BJ (cell line): ENCODE measurements at regions not wholly inside any gene's neighbourhood (a gene's known extent, or its start where the extent isn't known, plus 50 kb on each side); places are given as distances from the start of the nearest gene placed in this dataset.

Experiments used
- CTCF ChIA-PET: fragments of 350-600 bp; formaldehyde crosslinking; extraction: SDS; loops from one replicate; lab custom pipeline; 2021; ENCODE audit warnings: antibody characterized with exemption, inconsistent platforms; lab: Yijun Ruan, JAX
- POLR2A ChIA-PET: fragments of 300-600 bp; sonication (Branson Sonifier 250); formaldehyde crosslinking; extraction: SDS; loops from one replicate; lab custom pipeline; 2021; ENCODE audit warnings: antibody characterized with exemption; lab: Charles Lee
- DNase-seq: peaks from one replicate; pipeline ENCODE4 v3.0.0-alpha.2; 2011; ENCODE audit warnings: low read depth
- H3K27me3 ChIP-seq: 2 replicates; pipeline ENCODE4 v1.6.0; 2011; ENCODE audit warnings: low read length; ENCODE audit not compliant: control insufficient read depth, insufficient read depth
- H3K36me3 ChIP-seq: 2 replicates; pipeline ENCODE4 v1.5.1; 2011; ENCODE audit warnings: low read length; ENCODE audit not compliant: control insufficient read depth, insufficient read depth
- H3K4me3 ChIP-seq: 2 replicates; pipeline ENCODE4 v1.5.1; 2011; ENCODE audit warnings: low read depth, mild to moderate bottlenecking, control low read depth, low read length
- TF ChIP-seq, protein P1 (sequence below): IDR thresholded peaks from 2 replicates; pipeline ENCODE4 v1.5.1; 2011; ENCODE audit warnings: low read depth, mild to moderate bottlenecking, control low read depth, inconsistent platforms, low read length, moderate library complexity; ENCODE audit not compliant: insufficient read depth

DNA sequence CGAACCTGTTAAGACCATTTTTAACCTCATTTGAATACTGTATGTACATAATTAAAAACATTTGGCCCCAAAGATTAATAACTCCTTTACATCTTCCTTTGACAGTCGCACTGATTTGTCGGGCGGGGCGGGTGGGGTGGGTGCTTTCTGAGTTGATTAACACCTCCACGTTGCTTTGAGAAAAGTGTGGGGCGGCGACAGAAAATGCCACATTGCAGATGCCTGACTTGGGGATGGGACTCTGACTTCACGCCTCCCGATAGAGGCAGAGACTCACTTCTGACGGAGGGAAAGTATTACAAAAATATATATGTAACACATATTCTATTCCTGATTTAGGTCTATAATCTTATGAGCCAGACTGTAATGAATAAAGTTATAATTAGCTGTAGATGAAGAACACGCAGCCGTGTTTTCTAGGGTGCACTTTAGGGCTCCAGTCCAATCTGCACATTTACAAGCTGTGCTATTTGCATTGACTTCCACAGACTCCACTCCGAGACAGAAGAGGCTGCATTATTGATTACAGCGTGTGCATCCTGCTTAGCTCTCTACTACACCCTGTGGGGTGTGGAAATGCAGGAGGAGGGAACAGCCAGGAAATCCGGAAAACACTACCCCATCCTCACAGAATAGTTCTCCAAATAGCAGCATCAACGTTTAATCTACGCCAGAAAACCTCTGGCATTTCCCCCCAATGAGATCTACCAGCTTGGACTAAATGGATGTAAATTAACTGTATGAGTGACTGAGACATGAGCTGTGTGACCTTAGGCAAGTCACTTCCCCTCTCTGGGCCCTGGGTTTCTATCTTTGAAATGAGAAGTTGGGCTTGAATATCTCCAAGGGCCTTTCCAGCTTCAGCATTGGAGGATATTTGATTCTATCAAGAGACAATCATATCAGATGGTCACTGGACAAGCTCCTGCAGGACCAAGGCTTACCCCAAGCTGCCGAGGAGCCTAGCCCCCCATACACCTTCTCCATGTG, 308.0 kb downstream of the RRAGC start:
- H3K36me3 ChIP-seq, result no peaks in the 10 kb centered on the region
- H3K27me3 ChIP-seq, result no peaks in the 10 kb centered on the region; the same call in none of the 2 replicates
- DNase-seq, result no peak
- TF ChIP-seq, protein P1, sequence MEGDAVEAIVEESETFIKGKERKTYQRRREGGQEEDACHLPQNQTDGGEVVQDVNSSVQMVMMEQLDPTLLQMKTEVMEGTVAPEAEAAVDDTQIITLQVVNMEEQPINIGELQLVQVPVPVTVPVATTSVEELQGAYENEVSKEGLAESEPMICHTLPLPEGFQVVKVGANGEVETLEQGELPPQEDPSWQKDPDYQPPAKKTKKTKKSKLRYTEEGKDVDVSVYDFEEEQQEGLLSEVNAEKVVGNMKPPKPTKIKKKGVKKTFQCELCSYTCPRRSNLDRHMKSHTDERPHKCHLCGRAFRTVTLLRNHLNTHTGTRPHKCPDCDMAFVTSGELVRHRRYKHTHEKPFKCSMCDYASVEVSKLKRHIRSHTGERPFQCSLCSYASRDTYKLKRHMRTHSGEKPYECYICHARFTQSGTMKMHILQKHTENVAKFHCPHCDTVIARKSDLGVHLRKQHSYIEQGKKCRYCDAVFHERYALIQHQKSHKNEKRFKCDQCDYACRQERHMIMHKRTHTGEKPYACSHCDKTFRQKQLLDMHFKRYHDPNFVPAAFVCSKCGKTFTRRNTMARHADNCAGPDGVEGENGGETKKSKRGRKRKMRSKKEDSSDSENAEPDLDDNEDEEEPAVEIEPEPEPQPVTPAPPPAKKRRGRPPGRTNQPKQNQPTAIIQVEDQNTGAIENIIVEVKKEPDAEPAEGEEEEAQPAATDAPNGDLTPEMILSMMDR, result no peak
- no peak overlapping the region for H3K4me3 ChIP-seq
- ChIA-PET CTCF (interaction anchor here (0.6 kb wide), 1 partner anchor 102 kb away, joined by 3 read pairs; no protein-coding TSS in a partner anchor), POLR2A (no interaction called here)

GRCh38 chr1:38549191-38549590, 310.4 kb downstream of the RRAGC start:
- TF ChIP-seq, protein P1, result no peak
- no peaks in the 10 kb centered on the region for H3K36me3 ChIP-seq
- ChIA-PET POLR2A (no interaction called here), CTCF (no interaction called here)
- DNase-seq, result no peak
- no peak overlapping the region for H3K4me3 ChIP-seq
- H3K27me3 ChIP-seq, result no peaks in the 10 kb centered on the region

DNA sequence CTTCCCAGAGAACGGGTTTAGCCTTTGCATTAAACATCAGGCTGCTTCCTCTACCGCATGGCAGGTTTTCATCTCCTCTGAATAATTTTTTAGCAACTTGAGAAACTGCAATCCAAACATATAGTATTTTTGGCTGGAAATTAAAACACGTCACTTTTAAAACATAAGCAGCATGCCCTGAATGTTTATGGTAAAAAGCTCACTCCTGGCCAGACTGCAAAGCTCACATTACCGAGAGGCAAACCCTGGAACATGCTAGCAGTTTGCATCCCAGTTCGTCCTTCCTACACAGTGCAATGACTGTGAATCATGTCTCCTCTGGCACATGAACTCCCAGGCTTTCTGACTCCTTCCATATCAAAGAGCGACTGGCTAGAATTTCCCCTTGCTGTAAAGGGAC, 312.3 kb downstream of the RRAGC start:
- TF ChIP-seq, protein P1, result no peak
- ChIA-PET POLR2A (no interaction called here), CTCF (no interaction called here)

DNA sequence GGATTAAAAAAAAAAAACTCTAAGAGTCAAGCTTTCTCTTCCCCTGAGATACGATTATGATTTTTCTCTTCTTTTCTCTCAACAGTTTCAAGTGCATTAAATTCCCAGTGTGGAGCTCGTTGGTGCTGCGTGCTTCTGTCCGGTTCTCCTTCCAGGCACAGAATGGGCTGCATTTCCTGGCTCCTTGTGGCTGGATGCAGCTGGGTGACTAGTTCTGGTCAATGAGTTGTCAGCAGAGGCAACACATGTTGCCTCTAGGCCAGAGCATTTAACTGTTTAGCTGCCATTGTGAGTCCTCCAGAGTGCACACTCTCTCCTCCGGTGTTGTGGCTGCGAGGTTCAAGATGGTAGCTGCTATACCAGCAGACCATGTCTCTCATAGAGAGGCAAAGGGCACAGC, 312.9 kb downstream of the RRAGC start:
- ChIA-PET POLR2A (no interaction called here), CTCF (no interaction called here)
- H3K4me3 ChIP-seq, result no peak overlapping the region
- DNase-seq, result no peak
- TF ChIP-seq, protein P1, result no peak
- no peaks in the 10 kb centered on the region for H3K36me3 ChIP-seq
- no peaks in the 10 kb centered on the region for H3K27me3 ChIP-seq

More for the DNA sequence above, 312.3 kb downstream of the RRAGC start:
- Histone ChIP-seq H3K27me3 (no peaks in the 10 kb centered on the region), H3K36me3 (no peaks in the 10 kb centered on the region), H3K4me3 (no peak overlapping the region)
- no peak for DNase-seq

GRCh38 chr1:38541223-38541622, 318.3 kb downstream of the RRAGC start:
- CTCF ChIA-PET, result interaction anchor here (0.6 to 0.7 kb wide), 2 partner anchors 9 to 444 kb away, joined by 3 read pairs; no protein-coding TSS in a partner anchor
- TF ChIP-seq, protein P1, result no peak
- no peak for DNase-seq
- no peaks in the 10 kb centered on the region for H3K36me3 ChIP-seq
- POLR2A ChIA-PET, result no interaction called here
- no peaks in the 10 kb centered on the region for H3K27me3 ChIP-seq
- H3K4me3 ChIP-seq, result no peak overlapping the region
